Activated T-cell treated with anti-CD3 and anti-CD28 coated beads, Interleukin-2, amount 50 U/mL, for 1 hour (primary cell): ENCODE measurements at regions not wholly inside any gene's neighbourhood (a gene's known extent, or its start where the extent isn't known, plus 50 kb on each side); places are given as distances from the start of the nearest gene placed in this dataset.

ENCODE experiments used
- DNase-seq: peaks from one replicate; pipeline ENCODE4 v3.0.0-alpha.2; 2020

DNA sequence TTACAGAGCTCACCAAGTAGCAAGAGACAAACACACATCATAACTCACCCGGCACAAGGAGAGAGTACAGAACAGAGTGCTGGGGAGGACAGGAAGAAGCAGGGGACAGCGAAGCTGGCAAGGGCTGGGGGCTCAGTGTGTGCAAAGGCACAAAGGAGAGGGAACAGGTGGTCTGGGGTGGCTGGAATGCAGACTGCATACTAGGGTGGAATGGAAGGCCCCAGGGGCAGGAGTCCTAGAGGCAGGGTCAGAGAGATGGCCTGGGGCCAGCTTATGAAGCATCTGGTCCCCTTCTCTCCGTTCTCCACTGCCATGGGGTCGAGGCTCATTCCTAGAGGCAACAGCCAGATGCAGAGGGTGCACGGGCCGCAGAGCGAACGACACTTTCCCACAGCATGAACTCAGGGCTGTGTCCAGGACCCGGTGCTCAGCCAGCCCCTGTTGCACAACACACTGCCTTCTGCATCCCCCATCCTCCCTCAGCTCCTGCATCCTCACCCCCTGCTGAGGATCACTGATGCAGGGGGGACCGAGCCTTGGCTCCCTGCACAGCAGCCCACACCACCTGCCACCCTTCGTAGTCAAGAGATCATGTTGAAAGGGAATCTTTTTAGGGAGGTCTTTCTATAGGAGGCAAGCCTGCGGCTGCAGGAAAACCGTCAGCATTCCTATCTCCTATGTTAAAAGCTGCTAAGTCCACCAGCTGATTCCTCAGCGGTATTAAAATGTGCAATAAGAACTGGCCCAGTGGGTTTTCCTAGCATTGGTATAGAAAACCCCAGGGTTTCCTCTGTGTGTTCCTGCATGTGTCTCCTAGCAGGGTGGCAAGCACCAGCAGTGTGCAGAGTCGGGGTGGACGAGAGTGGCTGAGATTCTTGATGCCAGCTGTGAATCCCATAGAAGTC lies 293.5 kb downstream of the UACA start:
- DNase-seq, result no peak

DNA sequence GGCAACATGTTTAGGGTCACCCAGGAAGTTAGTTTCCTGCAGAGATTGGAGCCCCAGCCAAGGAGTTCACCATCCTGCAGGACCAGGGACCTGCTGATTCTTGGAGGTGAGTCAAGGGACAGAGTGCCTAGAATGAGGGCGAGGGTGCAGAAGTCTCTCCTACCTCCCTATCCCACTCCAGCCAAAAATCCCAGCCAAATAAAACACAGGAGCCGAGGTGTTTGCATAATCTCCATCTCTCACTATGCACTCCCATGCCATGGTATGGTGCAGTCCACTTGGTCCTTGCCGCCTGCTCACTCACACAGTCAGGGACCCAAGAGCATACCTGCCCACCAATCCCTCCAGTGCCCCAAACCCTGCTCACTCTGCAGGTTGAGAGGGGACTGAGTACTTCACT lies 294.2 kb downstream of the UACA start:
- DNase-seq, result no peak

DNA sequence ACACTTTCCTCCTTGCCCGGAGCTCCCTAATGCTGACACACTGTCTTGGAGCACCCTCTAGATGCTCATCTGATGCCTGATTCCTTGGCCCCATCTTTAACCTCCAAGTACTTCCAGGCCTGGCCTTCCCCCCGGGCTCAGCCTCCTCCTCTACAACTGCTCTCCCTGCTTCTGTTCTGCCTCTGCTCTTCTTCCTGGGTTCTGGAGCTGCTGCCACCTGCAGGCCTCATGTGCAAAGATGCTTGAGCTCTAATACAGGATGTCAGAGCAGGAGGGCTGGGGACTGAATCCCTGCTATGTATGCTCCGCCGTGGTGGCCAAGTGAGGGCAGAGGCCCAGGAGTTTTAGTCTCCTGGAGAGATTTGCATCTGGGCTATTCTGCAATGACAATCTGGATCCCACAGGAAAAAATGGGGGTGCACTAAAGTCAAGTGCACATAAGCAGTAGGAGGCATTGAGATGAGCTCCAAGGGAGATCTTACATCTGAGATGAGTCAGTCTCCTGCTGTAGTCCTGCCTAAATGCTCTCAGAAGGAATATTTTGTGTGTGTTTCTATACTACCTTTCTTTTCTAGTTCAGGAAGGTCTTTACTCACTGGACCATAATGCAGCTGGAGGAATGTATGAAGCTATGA lies 296.3 kb downstream of the UACA start:
- DNase-seq, result peak; percentile 54

DNA sequence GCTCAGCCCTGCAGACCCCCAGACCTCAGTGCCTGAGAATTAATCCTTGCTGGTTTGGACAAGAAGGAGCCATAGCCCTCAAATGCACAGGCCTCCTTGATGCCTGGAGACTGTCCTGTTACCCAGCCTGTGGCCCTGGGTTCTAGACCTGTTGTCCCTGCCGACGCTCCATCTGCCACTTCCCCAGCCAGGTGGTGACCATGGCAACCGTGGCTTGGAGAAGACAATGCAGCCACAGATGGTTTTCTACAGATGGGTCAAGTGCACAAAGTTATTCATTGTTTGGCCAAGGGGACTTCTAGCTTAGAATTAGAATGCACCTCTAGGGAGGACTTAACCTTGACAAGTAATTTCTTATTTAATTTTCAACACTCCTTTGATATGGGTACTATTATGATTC lies 297.1 kb downstream of the UACA start:
- no peak for DNase-seq

DNA sequence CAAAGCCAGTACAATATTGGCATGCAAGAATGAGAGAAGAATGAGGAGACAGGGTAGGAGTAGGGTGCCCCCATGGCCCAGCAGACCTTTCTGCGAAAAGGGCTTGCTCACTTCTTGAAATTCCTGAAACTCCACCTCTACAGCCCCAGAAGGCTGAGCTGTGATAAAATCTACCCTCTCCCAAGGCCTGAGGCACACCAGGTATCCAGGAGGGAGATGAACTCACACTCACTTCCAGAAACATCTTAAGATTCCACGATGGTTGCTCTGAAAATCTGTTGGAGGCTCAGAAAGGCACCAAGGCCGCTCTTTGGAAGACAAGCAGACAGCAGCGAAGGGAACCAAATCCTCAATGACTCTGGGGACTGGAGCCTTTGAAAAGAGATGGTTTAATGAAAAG lies 297.5 kb downstream of the UACA start:
- DNase-seq, result no peak

DNA sequence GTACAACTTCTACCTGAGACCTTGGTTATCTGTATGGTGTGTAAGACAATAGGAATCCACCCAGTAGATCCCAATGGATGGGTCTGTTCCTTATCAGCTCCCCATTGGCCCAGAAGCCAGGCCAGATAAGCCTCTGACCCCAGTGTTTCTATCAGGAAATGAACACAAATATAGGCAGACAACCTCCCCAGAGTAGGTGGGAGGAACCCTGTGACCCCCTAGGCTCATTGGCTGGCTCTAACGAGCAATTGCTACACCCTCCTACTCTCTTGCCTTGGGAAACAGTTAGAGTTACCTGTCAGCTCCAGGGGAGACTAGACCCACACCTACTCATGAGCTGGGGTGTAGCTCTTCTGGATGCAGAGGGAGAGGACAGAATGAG lies 299.9 kb downstream of the UACA start:
- no peak for DNase-seq

DNA sequence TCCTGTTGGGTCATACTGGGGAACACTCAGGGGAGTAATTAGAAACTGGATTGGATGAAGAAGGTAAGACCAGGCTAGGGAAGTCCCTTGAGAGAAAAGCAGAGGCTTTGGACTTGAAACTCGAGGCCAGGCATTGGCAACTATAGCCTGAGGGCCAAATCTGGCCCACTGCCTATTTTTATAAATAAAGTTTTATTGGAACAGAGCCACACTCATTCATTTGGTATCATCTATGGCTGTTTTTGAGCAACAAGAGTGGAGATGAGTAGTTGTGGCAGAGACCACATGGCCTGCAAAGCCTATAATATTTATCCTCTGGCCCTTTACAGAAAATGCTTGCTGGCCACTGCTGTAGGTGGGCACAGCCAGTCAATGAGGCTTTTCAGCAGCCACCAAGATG lies 301.4 kb downstream of the UACA start:
- DNase-seq, result no peak

- DNase-seq, result no peak
Observed at GRCh38 chr15:70461017-70461416, 302.3 kb downstream of the UACA start.

GRCh38 chr15:70459312-70459711 lies 304.0 kb downstream of the UACA start:
- no peak for DNase-seq

- no peak for DNase-seq
Observed at GRCh38 chr15:70453766-70454165, 309.6 kb downstream of the UACA start.

DNA sequence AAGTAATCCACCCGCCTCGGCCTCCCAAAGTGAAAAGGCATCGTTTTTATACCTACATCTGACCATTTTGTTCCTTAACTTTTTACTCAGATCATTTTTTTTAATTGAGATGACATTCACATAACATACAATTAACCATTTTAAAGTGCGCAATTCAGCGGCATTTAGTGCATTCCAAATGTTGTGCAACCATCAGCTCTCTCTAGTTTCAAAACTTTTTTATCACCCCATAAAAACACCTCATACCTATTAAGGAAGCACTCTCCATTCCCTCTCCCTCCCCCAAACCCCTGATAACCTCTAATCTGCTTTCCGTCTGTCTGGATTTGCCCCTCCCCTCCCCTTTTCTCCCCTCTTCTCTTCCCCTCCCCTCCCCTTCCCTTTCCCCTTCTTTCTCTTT lies 310.1 kb downstream of the UACA start:
- no peak for DNase-seq

GRCh38 chr15:70451821-70452653 lies 311.3 kb downstream of the UACA start:
- peak; percentile 57 for DNase-seq

GRCh38 chr15:70450142-70450443 lies 313.3 kb downstream of the UACA start:
- DNase-seq, result no peak

DNA sequence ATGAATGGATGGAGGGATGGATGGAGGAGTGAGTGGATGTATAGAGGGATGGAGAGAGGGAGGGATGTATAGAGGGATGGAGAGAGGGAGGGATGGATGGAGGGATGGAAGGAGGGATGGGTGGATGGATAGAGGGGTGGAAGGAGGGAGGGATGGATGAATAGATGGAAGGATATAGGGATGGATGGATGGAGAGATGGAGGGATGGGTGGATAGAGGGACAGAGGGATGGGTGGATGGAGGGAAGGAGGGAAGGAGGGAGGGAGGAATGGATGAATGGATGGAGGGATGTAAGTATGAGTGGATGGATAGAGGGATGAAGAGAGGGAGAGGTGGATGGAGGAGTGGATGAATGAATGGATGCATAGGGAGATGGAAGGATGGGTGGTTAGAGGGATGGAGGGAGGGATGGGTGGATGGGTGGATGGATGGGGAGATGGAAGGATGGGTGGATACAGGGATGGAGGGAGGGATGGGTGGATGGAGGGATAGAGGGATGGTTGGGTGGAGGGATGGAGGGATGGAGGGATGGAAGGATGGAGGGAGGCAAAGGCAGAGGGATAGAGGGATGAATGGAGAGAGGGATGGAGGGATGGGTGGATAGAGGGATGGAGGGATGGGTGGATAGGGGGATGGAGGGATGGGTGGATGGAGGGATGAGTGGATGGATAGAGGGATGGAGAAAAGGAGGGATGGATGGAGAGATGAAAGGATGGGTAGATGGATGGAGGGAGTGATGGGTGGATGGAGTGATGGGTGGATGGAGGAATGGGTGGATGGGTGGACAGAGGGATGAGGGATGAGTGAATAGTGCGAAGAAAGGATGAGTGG lies 313.8 kb downstream of the UACA start:
- no peak for DNase-seq

DNA sequence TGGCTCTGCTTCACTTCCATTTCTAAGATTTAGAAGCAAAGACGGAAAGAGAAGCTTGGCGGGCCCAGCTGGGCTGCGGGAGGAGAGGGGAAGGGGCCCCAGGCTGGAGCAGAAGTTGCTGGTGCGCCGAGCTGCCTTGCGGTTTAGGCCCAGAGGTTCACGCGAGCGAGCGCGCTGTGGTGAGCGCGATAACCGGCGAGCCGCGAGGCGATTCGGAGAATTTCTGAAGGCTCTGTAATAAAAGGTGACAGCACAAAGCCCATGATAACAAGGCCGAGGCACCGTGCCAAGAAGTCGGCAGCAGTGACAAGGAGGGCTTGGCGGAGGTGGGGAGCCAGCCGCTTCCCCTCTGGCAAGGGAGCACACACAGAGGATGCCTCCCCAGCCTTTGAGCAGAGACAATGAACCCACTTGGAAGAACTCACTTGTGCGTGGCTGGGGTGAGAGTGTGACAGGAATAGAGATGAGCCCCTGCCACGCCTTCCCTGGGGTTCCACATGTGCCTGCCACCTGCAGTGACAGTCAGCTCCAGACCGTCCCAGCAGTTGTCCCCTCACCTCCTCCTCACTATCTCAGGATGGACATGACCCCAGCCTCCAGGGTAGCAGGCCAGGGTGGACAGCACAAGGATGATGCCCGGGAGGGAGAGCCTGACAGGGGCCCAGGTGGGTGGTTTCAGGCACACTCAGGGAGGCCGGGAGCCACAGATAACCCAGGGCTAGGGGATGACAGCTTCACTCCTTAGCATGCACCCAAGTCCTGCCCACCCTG lies 315.2 kb downstream of the UACA start:
- peak; percentile 57 for DNase-seq

DNA sequence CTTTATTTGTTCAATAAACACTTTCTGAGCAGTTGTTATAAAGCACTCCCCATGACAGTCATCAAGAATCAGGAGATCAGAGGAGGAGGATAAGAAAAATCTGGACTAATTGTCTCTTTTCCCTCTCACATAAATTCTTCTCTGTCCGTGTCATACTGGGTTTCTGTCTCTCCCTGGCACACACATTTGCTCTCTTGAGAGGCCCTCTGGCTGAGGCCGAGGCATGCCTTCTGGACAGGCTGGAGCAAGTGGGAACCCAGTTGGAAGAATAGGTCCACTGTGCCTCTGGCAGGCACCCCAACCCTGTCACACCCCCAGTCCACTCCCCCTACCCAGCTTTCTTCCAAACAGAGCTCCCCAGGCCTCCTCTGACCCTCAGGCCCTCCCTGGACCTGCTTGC lies 315.8 kb downstream of the UACA start:
- no peak for DNase-seq

- no peak for DNase-seq
Observed at GRCh38 chr15:70447081-70447480, 316.3 kb downstream of the UACA start.

GRCh38 chr15:70443486-70444273 lies 319.7 kb downstream of the UACA start:
- no peak for DNase-seq

GRCh38 chr15:70442616-70443321 lies 320.6 kb downstream of the UACA start:
- DNase-seq, result no peak

GRCh38 chr15:70442211-70442610 lies 321.1 kb downstream of the UACA start:
- no peak for DNase-seq
